ENCODE measurements at regions not wholly inside any gene's neighbourhood (a gene's known extent, or its start where the extent isn't known, plus 50 kb on each side); places are given as distances from the start of the nearest gene placed in this dataset.

DNA sequence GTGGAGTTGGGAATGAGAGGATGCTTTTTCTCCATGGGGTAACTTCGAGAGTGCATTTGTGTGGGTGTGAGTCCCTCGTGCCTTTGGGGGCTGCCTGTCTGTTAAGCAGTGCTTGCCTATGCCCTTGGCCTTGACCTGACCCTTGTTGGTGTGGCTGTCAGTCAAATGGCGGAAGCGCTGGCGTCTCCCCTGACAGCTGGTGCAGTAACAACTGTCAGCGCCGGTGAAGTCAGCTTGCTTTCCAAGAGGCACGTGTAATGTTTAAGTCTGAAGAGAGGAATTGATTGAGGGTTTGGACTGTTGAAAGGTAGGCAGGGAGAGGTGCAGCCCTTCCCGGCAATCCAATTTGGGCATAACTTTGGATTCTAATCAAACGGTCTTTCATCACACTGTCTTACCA lies 211.3 kb downstream of the AACS start:
- no peaks in the 10 kb centered on the region for H3K36me3 ChIP-seq (ENCODE audit: control insufficient read depth in 2 of 2, extremely low read depth in 1 of 2, insufficient read depth in 2 of 2, low read length in 2 of 2)
- POLR2A ChIA-PET = no interaction called here
- H3K4me2 ChIP-seq (ENCODE audit: insufficient read depth, low read length) = no peak overlapping the region
- H2AFZ ChIP-seq (ENCODE audit: low read depth, low read length) = no peak overlapping the region
- H4K20me1 ChIP-seq (replicated peaks; ENCODE audit: control insufficient read depth, extremely low read depth, insufficient read depth, low read length) = no peaks in the 10 kb centered on the region
- intact Hi-C loops (cut with micrococcal nuclease) = no loop called here
- H3K79me2 ChIP-seq (ENCODE audit: control insufficient read depth, insufficient read depth, low read length) = no peaks in the 10 kb centered on the region
- no peak overlapping the region for H3K9ac ChIP-seq (replicated peaks; ENCODE audit: extremely low read depth, insufficient read depth, low read length)
- no peak for DNase-seq (ENCODE audit: low read depth, low spot score)
- H3K4me3 ChIP-seq (replicated peaks in 1 of 3; ENCODE audit: insufficient read depth in 1 of 3, low read depth in 1 of 3, low read length in 3 of 3) = no peak overlapping the region
- H3K27me3 ChIP-seq (ENCODE audit: control insufficient read depth in 2 of 2, insufficient read depth in 2 of 2, low read length in 2 of 2) = no peaks in the 10 kb centered on the region
- H3K4me1 ChIP-seq (ENCODE audit: control insufficient read depth, extremely low read depth, insufficient read depth, low read length) = no peaks in the 10 kb centered on the region
- CTCF ChIA-PET = no interaction called here
- H3K9me3 ChIP-seq (replicated peaks; ENCODE audit: control insufficient read depth, insufficient read depth, low read length) = no peaks in the 10 kb centered on the region
- H3K27ac ChIP-seq (ENCODE audit: insufficient read depth, low read depth, low read length) = no peak overlapping the region
- FAIRE-seq = no peak
- BruUV-seq (replicated peaks) = no TSS peak
- no peaks in the 10 kb centered on the region for H3K9me1 ChIP-seq (replicated peaks; ENCODE audit: control insufficient read depth, extremely low read depth, insufficient read depth, low read length)
- dilution Hi-C loops (cut with MboI; ENCODE audit: extremely low pct_ligation_motif_present, low sequenced_read_pairs) = no loop called here
- TF ChIP-seq POLR2AphosphoS5 (IDR thresholded peaks at IDR 0.05; ENCODE audit: insufficient read depth, low read depth, low read length) (no peak), FOS (IDR thresholded peaks at IDR 0.05; ENCODE audit: borderline replicate concordance, insufficient read depth, low read length) (no peak), JUN (IDR thresholded peaks at IDR 0.05; ENCODE audit: borderline replicate concordance, insufficient read depth, insufficient read length, low read depth) (no peak), MYC (IDR thresholded peaks at IDR 0.05; ENCODE audit: low read depth, low read length) (no peak), EZH2 (IDR thresholded peaks at IDR 0.05; ENCODE audit: borderline replicate concordance, low read depth, low read length, severe bottlenecking) (no peak), POLR2A (IDR thresholded peaks at IDR 0.05; ENCODE audit: low read depth, low read length) (no peak)
- TF ChIP-seq, protein P1, sequence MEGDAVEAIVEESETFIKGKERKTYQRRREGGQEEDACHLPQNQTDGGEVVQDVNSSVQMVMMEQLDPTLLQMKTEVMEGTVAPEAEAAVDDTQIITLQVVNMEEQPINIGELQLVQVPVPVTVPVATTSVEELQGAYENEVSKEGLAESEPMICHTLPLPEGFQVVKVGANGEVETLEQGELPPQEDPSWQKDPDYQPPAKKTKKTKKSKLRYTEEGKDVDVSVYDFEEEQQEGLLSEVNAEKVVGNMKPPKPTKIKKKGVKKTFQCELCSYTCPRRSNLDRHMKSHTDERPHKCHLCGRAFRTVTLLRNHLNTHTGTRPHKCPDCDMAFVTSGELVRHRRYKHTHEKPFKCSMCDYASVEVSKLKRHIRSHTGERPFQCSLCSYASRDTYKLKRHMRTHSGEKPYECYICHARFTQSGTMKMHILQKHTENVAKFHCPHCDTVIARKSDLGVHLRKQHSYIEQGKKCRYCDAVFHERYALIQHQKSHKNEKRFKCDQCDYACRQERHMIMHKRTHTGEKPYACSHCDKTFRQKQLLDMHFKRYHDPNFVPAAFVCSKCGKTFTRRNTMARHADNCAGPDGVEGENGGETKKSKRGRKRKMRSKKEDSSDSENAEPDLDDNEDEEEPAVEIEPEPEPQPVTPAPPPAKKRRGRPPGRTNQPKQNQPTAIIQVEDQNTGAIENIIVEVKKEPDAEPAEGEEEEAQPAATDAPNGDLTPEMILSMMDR (IDR thresholded peaks at IDR 0.05; ENCODE audit: extremely low read depth in 1 of 2, insufficient read depth in 1 of 2, low read depth in 1 of 2, low read length in 2 of 2) = no peak

All from endothelial cell of umbilical vein (primary cell).